HG02763 (cell line): ENCODE measurements at regions not wholly inside any gene's neighbourhood (a gene's known extent, or its start where the extent isn't known, plus 50 kb on each side); places are given as distances from the start of the nearest gene placed in this dataset.

ENCODE experiments used
- ATAC-seq: cut with Tn5 transposase; IDR thresholded peaks from one replicate; pipeline ENCODE4 v1.9.1; 2021; ENCODE audit warnings: mild to moderate bottlenecking, moderate library complexity; ENCODE audit not compliant: unreplicated experiment

- no peak for ATAC-seq
Measured at GRCh38 chr5:15027764-15028163, 156.2 kb upstream of the ANKH start.

GRCh38 chr5:15026944-15027343 lies 155.4 kb upstream of the ANKH start:
- no peak for ATAC-seq

GRCh38 chr5:15026011-15026893 lies 154.7 kb upstream of the ANKH start:
- ATAC-seq = no peak

GRCh38 chr5:15023846-15024245 lies 152.3 kb upstream of the ANKH start:
- no peak for ATAC-seq

GRCh38 chr5:15023266-15023665 lies 151.7 kb upstream of the ANKH start:
- ATAC-seq = no peak

- ATAC-seq = no peak
Measured at GRCh38 chr5:15021266-15022046, 149.9 kb upstream of the ANKH start.

GRCh38 chr5:15020736-15021135 lies 149.2 kb upstream of the ANKH start:
- no peak for ATAC-seq

- ATAC-seq = no peak
Measured at GRCh38 chr5:15014809-15015208, 143.2 kb upstream of the ANKH start.

- ATAC-seq = no peak
Measured at GRCh38 chr5:15013654-15014463, 142.3 kb upstream of the ANKH start.

- ATAC-seq = no peak
Measured at GRCh38 chr5:15012061-15012460, 140.5 kb upstream of the ANKH start.

- ATAC-seq = no peak
Measured at GRCh38 chr5:15010936-15011335, 139.4 kb upstream of the ANKH start.

- ATAC-seq = no peak
Measured at GRCh38 chr5:15009420-15009819, 137.8 kb upstream of the ANKH start.

- no peak for ATAC-seq
Measured at GRCh38 chr5:15008921-15009320, 137.3 kb upstream of the ANKH start.

- ATAC-seq = no peak
Measured at GRCh38 chr5:15008476-15008875, 136.9 kb upstream of the ANKH start.

GRCh38 chr5:15007646-15008045 lies 136.1 kb upstream of the ANKH start:
- no peak for ATAC-seq

- ATAC-seq = no peak
Measured at GRCh38 chr5:15004506-15004905, 132.9 kb upstream of the ANKH start.

GRCh38 chr5:15003511-15003920 lies 131.9 kb upstream of the ANKH start:
- ATAC-seq = peak; percentile 94

- ATAC-seq = no peak
Measured at GRCh38 chr5:15002791-15003190, 131.2 kb upstream of the ANKH start.

GRCh38 chr5:15002173-15002572 lies 130.6 kb upstream of the ANKH start:
- ATAC-seq = no peak

GRCh38 chr5:15001517-15001916 lies 129.9 kb upstream of the ANKH start:
- no peak for ATAC-seq

- no peak for ATAC-seq
Measured at GRCh38 chr5:14998491-14998890, 126.9 kb upstream of the ANKH start.
